ENCODE measurements at regions not wholly inside any gene's neighbourhood (a gene's known extent, or its start where the extent isn't known, plus 50 kb on each side); places are given as distances from the start of the nearest gene placed in this dataset.

DNA sequence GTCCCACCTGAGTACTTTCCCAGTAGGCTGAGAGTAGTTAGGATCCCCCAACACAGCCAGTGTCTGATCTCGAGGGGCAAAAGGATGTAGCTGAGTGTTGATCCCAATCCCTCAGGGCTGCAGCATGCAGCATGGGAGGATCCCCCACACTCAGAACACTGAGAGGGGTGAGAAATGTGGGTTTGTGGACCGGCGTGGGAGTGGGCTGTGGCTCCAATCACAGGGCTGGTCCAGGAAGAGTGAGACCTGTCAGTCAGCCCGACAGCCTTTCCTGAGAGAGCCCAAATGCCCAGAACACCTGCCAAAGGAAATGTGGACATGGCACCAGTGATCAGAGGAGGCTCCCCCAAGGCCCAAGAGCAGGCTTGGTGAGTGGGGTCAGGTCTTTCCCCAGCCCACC, 228.3 kb upstream of the MGAT4C start:
- Histone ChIP-seq H3K4me3 (replicated peaks in 1 of 3; ENCODE audit: insufficient read depth in 1 of 3, low read depth in 1 of 3, low read length in 3 of 3) (no peak overlapping the region), H3K9me1 (replicated peaks; ENCODE audit: control insufficient read depth, extremely low read depth, insufficient read depth, low read length) (no peaks in the 10 kb centered on the region), H3K79me2 (ENCODE audit: control insufficient read depth, insufficient read depth, low read length) (no peaks in the 10 kb centered on the region), H3K4me2 (ENCODE audit: insufficient read depth, low read length) (no peak overlapping the region), H3K9ac (replicated peaks; ENCODE audit: extremely low read depth, insufficient read depth, low read length) (no peak overlapping the region), H3K27me3 (ENCODE audit: control insufficient read depth in 2 of 2, insufficient read depth in 2 of 2, low read length in 2 of 2) (no peaks in the 10 kb centered on the region), H3K4me1 (ENCODE audit: control insufficient read depth, extremely low read depth, insufficient read depth, low read length) (no peaks in the 10 kb centered on the region), H3K27ac (ENCODE audit: insufficient read depth, low read depth, low read length) (no peak overlapping the region), H4K20me1 (replicated peaks; ENCODE audit: control insufficient read depth, extremely low read depth, insufficient read depth, low read length) (no peaks in the 10 kb centered on the region), H3K36me3 (ENCODE audit: control insufficient read depth in 2 of 2, extremely low read depth in 1 of 2, insufficient read depth in 2 of 2, low read length in 2 of 2) (no peaks in the 10 kb centered on the region), H3K9me3 (replicated peaks; ENCODE audit: control insufficient read depth, insufficient read depth, low read length) (no peaks in the 10 kb centered on the region), H2AFZ (ENCODE audit: low read depth, low read length) (no peak overlapping the region)
- no peak for TF ChIP-seq MAX (IDR thresholded peaks at IDR 0.05; ENCODE audit: insufficient read depth, insufficient read length)
- TF ChIP-seq POLR2AphosphoS5 (IDR thresholded peaks at IDR 0.05; ENCODE audit: insufficient read depth, low read depth, low read length): no peak
- TF ChIP-seq EZH2 (IDR thresholded peaks at IDR 0.05; ENCODE audit: borderline replicate concordance, low read depth, low read length, severe bottlenecking): no peak
- no peak for TF ChIP-seq JUN (IDR thresholded peaks at IDR 0.05; ENCODE audit: borderline replicate concordance, insufficient read depth, insufficient read length, low read depth)
- no peak for TF ChIP-seq FOS (IDR thresholded peaks at IDR 0.05; ENCODE audit: borderline replicate concordance, insufficient read depth, low read length)
- TF ChIP-seq, protein P1, sequence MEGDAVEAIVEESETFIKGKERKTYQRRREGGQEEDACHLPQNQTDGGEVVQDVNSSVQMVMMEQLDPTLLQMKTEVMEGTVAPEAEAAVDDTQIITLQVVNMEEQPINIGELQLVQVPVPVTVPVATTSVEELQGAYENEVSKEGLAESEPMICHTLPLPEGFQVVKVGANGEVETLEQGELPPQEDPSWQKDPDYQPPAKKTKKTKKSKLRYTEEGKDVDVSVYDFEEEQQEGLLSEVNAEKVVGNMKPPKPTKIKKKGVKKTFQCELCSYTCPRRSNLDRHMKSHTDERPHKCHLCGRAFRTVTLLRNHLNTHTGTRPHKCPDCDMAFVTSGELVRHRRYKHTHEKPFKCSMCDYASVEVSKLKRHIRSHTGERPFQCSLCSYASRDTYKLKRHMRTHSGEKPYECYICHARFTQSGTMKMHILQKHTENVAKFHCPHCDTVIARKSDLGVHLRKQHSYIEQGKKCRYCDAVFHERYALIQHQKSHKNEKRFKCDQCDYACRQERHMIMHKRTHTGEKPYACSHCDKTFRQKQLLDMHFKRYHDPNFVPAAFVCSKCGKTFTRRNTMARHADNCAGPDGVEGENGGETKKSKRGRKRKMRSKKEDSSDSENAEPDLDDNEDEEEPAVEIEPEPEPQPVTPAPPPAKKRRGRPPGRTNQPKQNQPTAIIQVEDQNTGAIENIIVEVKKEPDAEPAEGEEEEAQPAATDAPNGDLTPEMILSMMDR (IDR thresholded peaks at IDR 0.05; ENCODE audit: extremely low read depth in 1 of 2, insufficient read depth in 1 of 2, low read depth in 1 of 2, low read length in 2 of 2): no peak
- TF ChIP-seq MYC (IDR thresholded peaks at IDR 0.05; ENCODE audit: low read depth, low read length): no peak
- TF ChIP-seq POLR2A (IDR thresholded peaks at IDR 0.05; ENCODE audit: low read depth, low read length): no peak
- TF ChIP-seq GATA2 (IDR thresholded peaks at IDR 0.05; ENCODE audit: insufficient read depth, insufficient read length, low read depth, low read length): no peak
- DNase-seq (ENCODE audit: low read depth, low spot score) (no peak), FAIRE-seq (no peak)
- dilution Hi-C loops (cut with MboI; ENCODE audit: extremely low pct_ligation_motif_present, low sequenced_read_pairs) (no loop called here), intact Hi-C loops (cut with micrococcal nuclease) (no loop called here)
- no TSS peak for BruUV-seq (replicated peaks)
- CTCF ChIA-PET: no interaction called here
- POLR2A ChIA-PET: no interaction called here

All from endothelial cell of umbilical vein (primary cell).